IMR-90 (cell line): ENCODE measurements at regions not wholly inside any gene's neighbourhood (a gene's known extent, or its start where the extent isn't known, plus 50 kb on each side); places are given as distances from the start of the nearest gene placed in this dataset.

Experiments used
- ATAC-seq: fragments of 200-7000 bp; cut with Tn5 transposase; 2 replicates; pipeline ENCODE4 v1.9.1; 2020; ENCODE audit warnings: low read depth, mild to moderate bottlenecking, moderate library complexity
- BruUV-seq: library from RNA; stranded (reverse); fragments of 400-500 nt; replicated peaks from 2 replicates; lab custom pipeline; 2021; lab: Mats Ljungman, UMichigan
- CTCF ChIA-PET: fragments of 300-600 bp; formaldehyde crosslinking; extraction: SDS; loops from one replicate; lab custom pipeline; 2021; ENCODE audit warnings: antibody characterized with exemption; lab: Yijun Ruan, JAX
- POLR2A ChIA-PET: fragments of 300-600 bp; sonication (Branson Sonifier 250); formaldehyde crosslinking; loops from one replicate; lab custom pipeline; 2022; ENCODE audit warnings: antibody characterized with exemption; ENCODE audit not compliant: unreplicated experiment; lab: Charles Lee
- DNase-seq: peaks from one replicate; pipeline ENCODE4 v3.0.0; 2013
- H2AFZ ChIP-seq: replicated peaks from 2 replicates; pipeline ENCODE3; 2013; ENCODE audit warnings: low read length, mild to moderate bottlenecking; ENCODE audit not compliant: poor library complexity
- H2AK5ac ChIP-seq: 2 replicates; pipeline ENCODE4 v1.6.1; 2013; ENCODE audit warnings: low read depth, low read length, inconsistent platforms
- H2AK9ac ChIP-seq: replicated peaks from 2 replicates; pipeline ENCODE3; 2013; ENCODE audit warnings: mild to moderate bottlenecking, low read depth, low read length, moderate library complexity; ENCODE audit not compliant: poor library complexity
- H2BK120ac ChIP-seq: 2 replicates; pipeline ENCODE4 v1.6.1; 2013; ENCODE audit warnings: low read depth, low read length, inconsistent platforms
- H2BK15ac ChIP-seq: 3 replicates; pipeline ENCODE4 v1.6.1; 2013; ENCODE audit warnings: low read depth, low read length, inconsistent platforms
- H2BK20ac ChIP-seq: 2 replicates; pipeline ENCODE4 v1.6.1; 2013; ENCODE audit warnings: low read depth, mild to moderate bottlenecking, inconsistent platforms, low read length, moderate library complexity
- H2BK5ac ChIP-seq: 2 replicates; pipeline ENCODE4 v1.6.1; 2013; ENCODE audit warnings: mild to moderate bottlenecking, low read depth, low read length, inconsistent platforms; ENCODE audit not compliant: poor library complexity, severe bottlenecking
- H3K14ac ChIP-seq: replicated peaks from 2 replicates; pipeline ENCODE4 v1.6.1; 2013; ENCODE audit warnings: low read depth, low read length, inconsistent platforms
- H3K18ac ChIP-seq: 2 replicates; pipeline ENCODE4 v1.6.1; 2013; ENCODE audit warnings: low read depth, low read length, control low read depth
- H3K23ac ChIP-seq: 2 replicates; pipeline ENCODE4 v1.6.1; 2013; ENCODE audit warnings: low read depth, low read length, inconsistent platforms
- H3K27ac ChIP-seq: 2 replicates; pipeline ENCODE4 v1.5.1; 2013; ENCODE audit warnings: mild to moderate bottlenecking, control low read depth, low read length; ENCODE audit not compliant: insufficient read depth
- H3K27me3 ChIP-seq: 2 replicates; pipeline ENCODE4 v1.6.1; 2013; ENCODE audit warnings: low read length; ENCODE audit not compliant: control insufficient read depth, insufficient read depth
- H3K36me3 ChIP-seq: 2 replicates; pipeline ENCODE4 v1.6.1; 2013; ENCODE audit warnings: low read length, mixed read lengths; ENCODE audit not compliant: control insufficient read depth, insufficient read depth
- H3K4ac ChIP-seq: 2 replicates; pipeline ENCODE4 v1.6.1; 2013; ENCODE audit warnings: low read depth, low read length, inconsistent platforms
- H3K4me1 ChIP-seq: 2 replicates; pipeline ENCODE4 v1.6.1; 2013; ENCODE audit warnings: low read length, mixed read lengths; ENCODE audit not compliant: control insufficient read depth, insufficient read depth
- H3K4me2 ChIP-seq: 2 replicates; pipeline ENCODE4 v1.6.1; 2013; ENCODE audit warnings: low read depth, mild to moderate bottlenecking, control low read depth, low read length, moderate library complexity
- H3K4me3 ChIP-seq: 2 replicates; pipeline ENCODE4 v1.5.1; 2013; ENCODE audit warnings: low read depth, mild to moderate bottlenecking, control low read depth, low read length, moderate library complexity; ENCODE audit not compliant: insufficient read depth
- H3K56ac ChIP-seq: 2 replicates; pipeline ENCODE4 v1.6.1; 2013; ENCODE audit warnings: low read length, inconsistent platforms; ENCODE audit not compliant: insufficient read depth; ENCODE audit errors: extremely low read depth
- H3K79me1 ChIP-seq, 2 experiments: 2 replicates each; pipeline ENCODE4 v1.6.1; 2013; ENCODE audit warnings: low read length in 2 of 2, inconsistent platforms in 1 of 2, low read depth in 1 of 2
- H3K9ac ChIP-seq: 2 replicates; pipeline ENCODE4 v1.6.1; 2013; ENCODE audit warnings: low read depth, low read length, control low read depth
- H3K9me1 ChIP-seq: 2 replicates; pipeline ENCODE4 v1.6.1; 2013; ENCODE audit warnings: low read length, inconsistent platforms; ENCODE audit not compliant: insufficient read depth
- H3K9me3 ChIP-seq: 2 replicates; pipeline ENCODE4 v1.6.1; 2013; ENCODE audit warnings: low read length; ENCODE audit not compliant: control insufficient read depth, insufficient read depth
- H4K20me1 ChIP-seq: 2 replicates; pipeline ENCODE4 v1.6.1; 2013; ENCODE audit warnings: low read length, inconsistent platforms; ENCODE audit not compliant: insufficient read depth
- H4K5ac ChIP-seq: 2 replicates; pipeline ENCODE4 v1.6.1; 2013; ENCODE audit warnings: mild to moderate bottlenecking, low read depth, low read length, control low read depth
- H4K8ac ChIP-seq, 2 experiments: 2 replicates each; pipeline ENCODE4 v1.6.1; 2013; ENCODE audit warnings: low read depth in 2 of 2, low read length in 2 of 2, control low read depth in 1 of 2, inconsistent platforms in 1 of 2
- H4K91ac ChIP-seq: 2 replicates; pipeline ENCODE4 v1.6.1; 2013; ENCODE audit warnings: low read depth, low read length, inconsistent platforms; ENCODE audit not compliant: insufficient read depth
- BHLHE40 ChIP-seq: fragments of 150-350 bp; IDR thresholded peaks from 2 replicates; pipeline ENCODE4 v1.6.1; 2016; ENCODE audit warnings: mild to moderate bottlenecking, low read depth, low read length
- CEBPB ChIP-seq: IDR thresholded peaks from 2 replicates; pipeline ENCODE4 v1.6.1; 2012; ENCODE audit warnings: low read depth, low read length, improper control_type of control experiment
- CHD1 ChIP-seq: IDR thresholded peaks from 2 replicates; pipeline ENCODE4 v1.6.1; 2012; ENCODE audit warnings: low read depth, low read length, improper control_type of control experiment
- CTCF ChIP-seq: conservative IDR thresholded peaks from 2 replicates; pipeline ENCODE4 v1.5.1; 2012; ENCODE audit warnings: mild to moderate bottlenecking, low read depth, low read length, improper control_type of control experiment
- ELK1 ChIP-seq: fragments of 150-350 bp; IDR thresholded peaks from 2 replicates; pipeline ENCODE4 v1.6.1; 2016; ENCODE audit warnings: low read depth, mild to moderate bottlenecking, low read length, moderate library complexity, borderline replicate concordance
- FOS ChIP-seq: fragments of 150-350 bp; IDR thresholded peaks from 2 replicates; pipeline ENCODE4 v1.6.1; 2016; ENCODE audit warnings: low read depth, low read length
- MAFK ChIP-seq: IDR thresholded peaks from 2 replicates; pipeline ENCODE4 v1.6.1; 2012; ENCODE audit warnings: low read depth, low read length, improper control_type of control experiment
- MAZ ChIP-seq: IDR thresholded peaks from 2 replicates; pipeline ENCODE4 v1.6.1; 2012; ENCODE audit warnings: low read depth, mild to moderate bottlenecking, low read length, improper control_type of control experiment, moderate library complexity, borderline replicate concordance
- MXI1 ChIP-seq: IDR thresholded peaks from 2 replicates; pipeline ENCODE4 v1.6.1; 2012; ENCODE audit warnings: low read depth, mild to moderate bottlenecking, low read length, moderate library complexity, borderline replicate concordance
- NFE2L2 ChIP-seq: fragments of 150-350 bp; IDR thresholded peaks from 2 replicates; pipeline ENCODE4 v1.6.1; 2016; ENCODE audit warnings: low read depth, mild to moderate bottlenecking, low read length
- POLR2A ChIP-seq: IDR thresholded peaks from 2 replicates; pipeline ENCODE4 v1.6.1; 2012; ENCODE audit warnings: mild to moderate bottlenecking, low read depth, low read length
- RAD21 ChIP-seq: IDR thresholded peaks from 2 replicates; pipeline ENCODE4 v1.6.1; 2012; ENCODE audit warnings: low read length, improper control_type of control experiment
- RCOR1 ChIP-seq: IDR thresholded peaks from 2 replicates; pipeline ENCODE4 v1.6.1; 2012; ENCODE audit warnings: mild to moderate bottlenecking, low read length, improper control_type of control experiment; ENCODE audit not compliant: insufficient replicate concordance
- RFX5 ChIP-seq: IDR thresholded peaks from 2 replicates; pipeline ENCODE4 v1.8.0; 2012; ENCODE audit warnings: low read depth, mild to moderate bottlenecking, low read length, moderate library complexity
- SMC3 ChIP-seq: fragments of 150-350 bp; IDR thresholded peaks from 2 replicates; pipeline ENCODE4 v1.6.1; 2016; ENCODE audit warnings: low read depth, mild to moderate bottlenecking, antibody characterized with exemption, low read length, moderate library complexity
- WGBS, 2 experiments: methylation state at CpG; one replicate each; pipeline versions ENCODE4 v1.1.5 to v1.1.7; 2013; ENCODE audit warnings: missing lambda C conversion rate in 2 of 2; ENCODE audit not compliant: insufficient read length in 1 of 2; ENCODE audit errors: extremely low coverage in 2 of 2; 5-methylcytosine and 5-hydroxymethylcytosine counted together
- dilution Hi-C: fragments of 300-500 bp; cut with HindIII; formaldehyde crosslinking; loops from one replicate; pipeline ENCODE4 v1.14.3; 2018; ENCODE audit warnings: low sequenced_read_pairs; ENCODE audit not compliant: unreplicated experiment
- in situ Hi-C: fragments of 300-500 bp; cut with MboI; formaldehyde crosslinking; loops from 3 replicates; pipeline ENCODE4 v1.14.3; 2019; ENCODE audit warnings: low sequenced_read_pairs, inconsistent platforms, mixed read lengths
- intact Hi-C: fragments of 100-400 bp; cut with micrococcal nuclease; formaldehyde crosslinking; loops from 2 replicates; pipeline ENCODE4 v1.10.0; 2022
- TF ChIP-seq, protein P1 (sequence below): fragments of 150-350 bp; IDR thresholded peaks from 2 replicates; pipeline ENCODE4 v1.6.1; 2017; ENCODE audit warnings: mild to moderate bottlenecking, antibody characterized with exemption, low read length, low read depth

GRCh38 chr1:103901072-103901471, 151.4 kb downstream of the AMY1C start:
- CTCF ChIA-PET: no interaction called here
- intact Hi-C loops: no loop called here

More at GRCh38 chr1:103901072-103901471, 151.4 kb downstream of the AMY1C start:
- H3K4ac ChIP-seq: no peak overlapping the region
- H3K23ac ChIP-seq: no peak overlapping the region
- H3K27ac ChIP-seq: no peak overlapping the region
- no peak overlapping the region for H2BK20ac ChIP-seq
- POLR2A ChIA-PET: no interaction called here
- ATAC-seq (no peak), DNase-seq (no peak)
- no peak overlapping the region for H3K14ac ChIP-seq
- no TSS peak for BruUV-seq
- peaks cover 8% of the 10 kb centered on the region for H3K9me3 ChIP-seq
- no peak overlapping the region for H3K4me2 ChIP-seq
- H2AFZ ChIP-seq: no peak overlapping the region
- H3K4me1 ChIP-seq: no peaks in the 10 kb centered on the region
- H3K79me1 ChIP-seq: no peaks in the 10 kb centered on the region
- dilution Hi-C loops (no loop called here), in situ Hi-C loops (no loop called here)
- WGBS, 2 experiments: 58% methylated on average over 2 of the region's 4 CpGs; no CpG with 5 or more reads in 1 of the 2 experiments
- H4K20me1 ChIP-seq: no peaks in the 10 kb centered on the region
- no peak overlapping the region for H3K9ac ChIP-seq
- H3K27me3 ChIP-seq: no peaks in the 10 kb centered on the region
- no peak overlapping the region for H3K18ac ChIP-seq
- no peak overlapping the region for H2AK9ac ChIP-seq
- H2AK5ac ChIP-seq: no peak overlapping the region
- TF ChIP-seq, protein P1, sequence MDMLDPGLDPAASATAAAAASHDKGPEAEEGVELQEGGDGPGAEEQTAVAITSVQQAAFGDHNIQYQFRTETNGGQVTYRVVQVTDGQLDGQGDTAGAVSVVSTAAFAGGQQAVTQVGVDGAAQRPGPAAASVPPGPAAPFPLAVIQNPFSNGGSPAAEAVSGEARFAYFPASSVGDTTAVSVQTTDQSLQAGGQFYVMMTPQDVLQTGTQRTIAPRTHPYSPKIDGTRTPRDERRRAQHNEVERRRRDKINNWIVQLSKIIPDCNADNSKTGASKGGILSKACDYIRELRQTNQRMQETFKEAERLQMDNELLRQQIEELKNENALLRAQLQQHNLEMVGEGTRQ: no peak
- TF ChIP-seq RCOR1 (no peak), RFX5 (no peak), MAZ (no peak), MXI1 (no peak), CHD1 (no peak), POLR2A (no peak), CTCF (no peak), NFE2L2 (no peak), CEBPB (no peak), FOS (no peak), SMC3 (no peak), BHLHE40 (no peak), MAFK (no peak), ELK1 (no peak), RAD21 (no peak)
- no peak overlapping the region for H4K5ac ChIP-seq
- no peak overlapping the region for H4K8ac ChIP-seq
- H2BK5ac ChIP-seq: no peak overlapping the region
- no peak overlapping the region for H2BK120ac ChIP-seq
- no peak overlapping the region for H2BK15ac ChIP-seq
- no peak overlapping the region for H4K91ac ChIP-seq
- H3K4me3 ChIP-seq: no peak overlapping the region
- H3K9me1 ChIP-seq: no peaks in the 10 kb centered on the region
- H3K56ac ChIP-seq: no peak overlapping the region
- H3K36me3 ChIP-seq: no peaks in the 10 kb centered on the region
